Stimulated activated CD4-positive, alpha-beta T cell treated with anti-CD3 and anti-CD28 coated beads, TNF-alpha, amount 100 ng/mL, for 4 hours (primary cell): ENCODE measurements at regions not wholly inside any gene's neighbourhood (a gene's known extent, or its start where the extent isn't known, plus 50 kb on each side); places are given as distances from the start of the nearest gene placed in this dataset.

ENCODE experiments used
- DNase-seq, 3 experiments: peaks; one replicate each; pipeline ENCODE4 v3.0.0-alpha.2; 2020; ENCODE audit warnings: low read depth in 3 of 3

DNA sequence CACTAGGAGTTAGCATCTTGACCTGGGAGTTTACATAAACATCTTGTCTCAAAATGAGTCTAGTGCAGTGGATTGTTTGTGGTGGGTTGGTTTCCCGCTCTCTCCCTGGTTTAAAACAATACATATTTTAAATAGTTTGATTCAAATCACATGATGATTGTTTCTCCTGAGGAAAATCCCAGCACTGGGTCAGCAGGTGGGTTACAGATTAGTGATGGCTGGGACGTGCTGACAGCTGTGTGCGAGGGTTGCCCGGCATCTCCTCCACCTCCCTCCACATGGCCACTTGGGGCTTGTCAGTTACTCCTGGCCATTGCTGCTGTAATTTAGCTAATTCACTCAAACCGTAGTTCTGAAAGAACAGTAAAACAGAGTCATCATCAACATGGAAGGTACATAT, 306.4 kb upstream of the CITED2 start:
- DNase-seq: no peak

DNA sequence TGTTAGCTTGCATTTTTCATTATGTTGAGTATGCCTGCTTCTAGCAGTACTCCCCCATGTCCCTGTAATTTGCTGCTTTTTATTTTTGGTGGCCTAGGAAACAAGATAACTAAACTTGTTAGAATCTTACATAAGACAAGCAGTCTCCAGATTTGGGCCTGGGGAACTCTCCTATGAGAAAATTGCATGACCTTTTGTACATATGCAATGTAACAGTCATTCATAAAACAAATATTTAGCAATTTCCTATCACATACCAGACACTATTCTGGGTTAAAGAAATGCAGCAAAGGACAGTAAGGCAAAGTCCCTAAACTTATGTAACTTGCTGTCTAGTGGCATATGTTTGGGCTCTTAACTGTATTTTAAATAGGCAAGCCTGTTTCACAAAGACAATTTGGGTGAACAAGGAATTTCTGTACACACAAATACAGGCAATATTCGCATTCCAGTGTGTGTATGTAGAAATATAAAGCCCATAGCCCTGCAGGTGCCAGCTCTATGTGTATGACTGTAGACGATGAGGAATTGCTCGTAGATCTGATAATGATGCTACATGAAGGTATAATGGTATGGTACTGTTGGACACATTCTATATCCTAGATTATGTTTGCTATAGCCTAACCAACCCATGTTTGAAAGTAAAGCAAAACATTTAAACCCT, 305.2 kb upstream of the CITED2 start:
- DNase-seq: no peak

- no peak for DNase-seq
Measured at GRCh38 chr6:139676718-139677117, 302.3 kb upstream of the CITED2 start.

DNA sequence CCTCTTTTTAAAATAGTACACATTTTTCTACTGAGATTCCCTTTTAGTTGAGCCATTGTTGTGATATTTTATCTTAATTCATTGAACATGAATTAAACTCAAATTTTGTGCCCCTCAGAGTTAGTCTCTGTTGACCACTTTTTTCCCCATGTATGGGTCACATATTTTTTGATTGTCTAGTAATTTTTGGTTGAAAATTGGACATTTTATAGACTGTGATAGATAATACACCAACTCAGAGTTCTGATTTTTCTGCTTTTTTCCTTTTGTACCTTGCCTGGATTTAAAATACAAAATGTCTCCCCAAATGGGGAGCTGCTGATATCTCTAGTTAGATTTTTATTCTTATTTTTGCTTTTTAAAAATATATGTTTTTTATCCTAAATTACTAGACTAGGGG, 291.8 kb upstream of the CITED2 start:
- no peak for DNase-seq

DNA sequence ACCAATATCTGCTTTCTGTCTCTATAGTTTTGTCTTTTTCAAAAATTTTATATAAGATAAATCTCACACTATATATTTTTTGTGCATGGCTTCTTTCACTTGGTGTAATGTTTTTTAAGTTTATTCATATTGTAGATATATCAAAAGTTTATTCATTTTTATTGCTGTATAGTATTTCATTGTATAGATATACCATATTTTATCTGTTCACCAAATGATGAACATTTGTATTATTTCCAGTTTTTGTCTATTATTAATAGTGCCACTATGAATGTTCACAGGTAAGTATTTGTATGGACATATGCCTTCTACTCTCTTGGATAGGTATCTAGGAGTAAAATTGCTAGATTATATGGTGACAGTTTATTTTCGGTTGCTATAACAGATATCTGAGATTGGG, 289.5 kb upstream of the CITED2 start:
- no peak for DNase-seq

- no peak for DNase-seq
Measured at GRCh38 chr6:139659711-139660110, 285.3 kb upstream of the CITED2 start.

GRCh38 chr6:139659196-139659595, 284.7 kb upstream of the CITED2 start:
- DNase-seq: no peak

- DNase-seq: no peak
Measured at GRCh38 chr6:139657119-139657518, 282.7 kb upstream of the CITED2 start.

GRCh38 chr6:139655783-139656705, 281.6 kb upstream of the CITED2 start:
- no peak for DNase-seq

DNA sequence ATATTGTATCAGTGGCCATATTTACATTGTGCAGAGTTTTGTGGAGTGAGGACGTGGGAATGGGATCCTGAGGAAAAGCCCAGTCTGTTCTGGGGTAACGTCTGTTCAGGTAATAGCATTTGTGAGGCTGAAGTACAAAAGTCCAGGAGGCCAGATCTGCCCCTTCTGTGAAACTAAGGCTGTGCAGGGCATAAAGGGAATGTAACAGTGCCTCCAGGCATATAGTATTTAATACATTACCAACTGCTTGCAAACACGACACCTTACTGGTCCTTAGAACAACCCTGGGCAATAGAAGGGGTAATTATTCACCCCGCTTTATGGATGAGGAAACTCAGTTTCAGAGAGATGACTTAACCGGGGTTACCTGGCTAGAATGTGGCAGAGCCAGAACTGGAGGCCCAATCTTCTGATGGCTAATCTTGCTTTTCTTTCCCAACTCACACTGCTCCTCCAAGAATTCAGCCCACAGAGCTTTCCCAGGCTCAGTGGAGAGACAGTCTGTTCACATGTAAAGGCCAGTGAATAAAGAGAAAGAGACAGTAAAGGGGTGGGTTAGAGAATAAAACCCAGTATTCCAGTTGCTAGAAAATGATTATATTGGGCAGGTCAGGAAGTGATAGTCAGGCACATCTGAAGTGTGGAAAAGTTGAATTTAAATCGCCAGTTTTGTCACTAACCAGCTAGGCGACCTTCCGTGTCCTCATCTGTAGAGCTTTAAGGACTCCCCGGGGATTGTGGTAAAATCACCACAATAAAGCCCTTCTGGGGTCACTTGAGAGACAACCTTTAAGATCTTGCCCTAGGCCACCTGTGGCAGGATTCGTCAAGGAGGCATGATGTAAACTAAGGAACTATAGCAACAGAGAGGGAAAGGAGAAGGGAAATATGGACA, 280.7 kb upstream of the CITED2 start:
- DNase-seq: no peak

GRCh38 chr6:139654309-139654708, 279.9 kb upstream of the CITED2 start:
- DNase-seq: no peak

DNA sequence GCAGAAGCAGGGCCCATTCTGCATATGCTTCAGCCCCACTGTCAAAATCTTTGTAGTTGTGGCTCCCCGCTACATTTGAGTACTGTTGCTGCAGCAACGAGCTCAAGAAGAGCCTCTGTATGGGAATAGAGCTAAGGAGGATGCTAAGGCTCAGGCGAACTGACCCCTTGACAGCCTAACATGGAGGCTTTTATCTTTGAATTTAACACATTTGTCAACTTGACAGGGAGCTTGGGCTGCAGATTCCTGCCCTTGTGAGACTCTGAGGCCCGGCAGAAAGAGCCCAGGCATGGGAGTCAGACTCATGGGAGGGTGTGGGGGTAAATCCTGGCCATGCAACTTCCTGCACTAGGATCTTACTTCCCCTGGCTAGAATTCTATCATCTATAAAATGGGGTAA, 278.7 kb upstream of the CITED2 start:
- DNase-seq: no peak

DNA sequence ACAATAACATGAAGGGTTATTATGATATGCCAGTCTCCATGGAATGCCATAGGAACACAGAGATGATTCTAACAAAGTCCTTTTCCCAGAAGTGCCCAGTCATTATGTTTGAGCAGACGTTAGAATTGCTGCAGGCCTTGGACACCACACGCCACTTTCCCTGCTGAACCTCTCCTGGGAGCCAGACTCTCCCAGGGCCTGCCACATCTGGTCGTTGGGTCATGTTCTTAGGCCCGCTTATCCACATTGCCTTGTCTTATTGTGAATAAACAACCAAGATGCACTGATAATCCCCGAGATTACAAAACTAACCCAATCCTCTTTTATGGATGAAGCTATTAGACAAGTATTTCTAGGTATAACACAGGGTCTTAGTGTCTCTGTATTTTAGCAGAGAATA, 276.5 kb upstream of the CITED2 start:
- DNase-seq: no peak

GRCh38 chr6:139649732-139650131, 275.3 kb upstream of the CITED2 start:
- no peak for DNase-seq

DNA sequence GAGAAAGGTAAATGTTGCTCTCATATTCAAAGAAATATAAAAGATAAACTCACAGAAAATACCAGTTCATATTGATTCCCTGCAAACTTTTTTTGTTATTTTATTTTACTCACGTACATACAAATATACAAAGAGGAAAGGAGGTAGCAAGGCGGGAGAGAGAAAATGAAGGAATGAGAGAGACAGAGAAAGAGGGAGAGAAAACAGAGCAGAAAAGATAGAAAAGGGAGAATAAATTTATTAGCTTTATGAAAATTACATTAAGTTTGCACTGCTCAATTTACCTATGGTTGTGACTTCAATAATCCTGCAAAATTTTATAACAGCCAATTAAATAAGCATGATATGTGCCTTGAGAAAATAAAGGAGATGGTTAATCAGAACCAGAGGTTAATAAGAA, 274.7 kb upstream of the CITED2 start:
- DNase-seq: no peak

GRCh38 chr6:139648430-139649000, 274.1 kb upstream of the CITED2 start:
- no peak for DNase-seq

DNA sequence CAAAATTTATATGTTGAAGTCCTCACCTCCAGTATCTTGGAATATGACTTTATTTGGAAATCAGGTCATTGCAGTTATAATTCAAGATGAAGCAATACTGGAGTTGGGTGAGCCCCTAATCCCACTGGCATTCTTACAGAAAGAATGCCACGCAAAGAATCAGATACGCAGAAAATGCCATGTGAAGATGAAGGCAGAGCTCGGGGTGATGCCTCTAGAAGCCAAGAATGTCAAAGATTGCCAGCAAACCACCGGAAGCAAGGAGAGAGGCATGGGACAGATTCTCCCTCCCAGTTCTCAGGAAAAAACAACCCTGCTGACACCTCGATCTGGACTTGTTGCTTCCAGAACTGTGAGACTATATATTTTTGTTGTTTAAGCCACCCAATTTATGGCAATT, 273.4 kb upstream of the CITED2 start:
- no peak for DNase-seq

DNA sequence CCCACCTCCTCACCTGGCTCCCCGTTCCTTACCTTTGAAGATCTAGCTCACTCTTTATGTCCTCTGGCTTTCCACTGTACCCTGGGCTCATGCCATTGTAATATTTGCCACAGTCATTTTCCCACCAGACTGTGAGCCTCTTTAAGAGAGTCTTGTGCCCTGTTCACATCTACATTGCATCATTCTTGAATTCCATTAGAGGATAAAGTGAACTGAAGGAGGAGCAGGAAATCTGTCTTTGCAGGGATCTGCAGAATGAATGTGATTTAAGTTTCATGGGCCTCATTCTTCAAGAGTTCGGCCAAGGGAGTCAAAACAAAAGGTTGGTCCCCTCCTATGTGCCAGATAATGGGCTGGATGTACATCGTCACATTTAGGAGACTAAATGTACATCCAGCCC, 272.6 kb upstream of the CITED2 start:
- DNase-seq: no peak

DNA sequence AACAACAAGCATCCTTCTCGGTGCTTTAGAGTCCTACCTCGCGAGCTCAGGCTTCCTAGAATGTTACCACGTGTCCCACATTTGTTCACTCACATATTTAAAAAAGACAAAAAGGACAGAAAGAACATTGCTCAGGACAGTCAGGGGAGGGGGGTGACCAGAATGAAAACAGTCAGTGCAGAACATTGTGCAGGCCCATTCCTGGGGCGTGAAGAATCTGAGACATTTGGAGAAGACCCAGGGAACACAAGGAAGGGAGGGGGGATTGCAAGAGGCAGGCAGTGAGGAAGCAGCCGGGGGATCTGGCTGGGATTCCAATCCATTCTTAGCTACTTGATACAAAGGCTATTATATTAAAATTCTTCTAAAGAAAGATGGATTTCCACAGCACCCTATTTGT, 270.4 kb upstream of the CITED2 start:
- DNase-seq: no peak

DNA sequence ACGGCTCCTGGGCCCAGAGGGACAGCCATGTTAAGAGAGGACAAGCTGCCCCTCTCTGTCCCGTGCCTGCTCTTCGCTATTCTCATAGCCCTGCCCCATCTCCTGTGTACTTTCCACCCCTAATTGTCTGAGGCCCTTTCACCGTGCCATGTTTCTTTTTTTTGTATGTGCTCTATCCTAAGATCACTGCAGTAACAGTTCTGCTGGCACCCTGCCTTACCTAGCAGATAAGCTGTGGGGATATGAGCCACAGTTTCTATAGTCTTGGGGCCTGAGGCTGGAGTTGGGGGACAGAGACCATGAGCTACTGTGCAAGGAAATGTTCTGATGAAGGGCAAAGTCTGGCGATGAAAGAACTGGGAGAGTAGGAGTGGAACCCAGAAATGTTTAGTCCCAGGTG, 269.5 kb upstream of the CITED2 start:
- DNase-seq: no peak

- no peak for DNase-seq
Measured at GRCh38 chr6:139642346-139642745, 267.9 kb upstream of the CITED2 start.

- DNase-seq: no peak
Measured at GRCh38 chr6:139641376-139641775, 266.9 kb upstream of the CITED2 start.
